HL-60 (cell line): ENCODE measurements at regions not wholly inside any gene's neighbourhood (a gene's known extent, or its start where the extent isn't known, plus 50 kb on each side); places are given as distances from the start of the nearest gene placed in this dataset.
"Not testable (repeated sequence)": the region's sequence is repeated elsewhere in the genome, so short reads cannot be mapped to it uniquely, and the experiment has no call there.

Experiments
- CTCF ChIP-seq: IDR thresholded peaks from one replicate; pipeline ENCODE4 v1.5.1; 2011; ENCODE audit warnings: low read length, control low read depth, inconsistent platforms; ENCODE audit not compliant: insufficient read depth
- POLR2AphosphoS5 ChIP-seq: IDR thresholded peaks from 2 replicates; pipeline ENCODE4 v1.6.1; 2012; ENCODE audit warnings: low read depth
- REST ChIP-seq: IDR thresholded peaks from 2 replicates; pipeline ENCODE4 v1.6.1; 2012; ENCODE audit warnings: low read depth; ENCODE audit not compliant: insufficient replicate concordance
- SPI1 ChIP-seq: IDR thresholded peaks from 2 replicates; pipeline ENCODE4 v1.6.1; 2012; ENCODE audit warnings: low read depth, mild to moderate bottlenecking, borderline replicate concordance

GRCh38 chr1:83438316-83438715 lies 560.6 kb downstream of the TTLL7 start:
- not testable (repeated sequence) for TF ChIP-seq CTCF, REST, SPI1, POLR2AphosphoS5
